Activated B cell treated with CpG ODN at 0.5 μM for 24 hours (primary cell): ENCODE measurements at regions not wholly inside any gene's neighbourhood (a gene's known extent, or its start where the extent isn't known, plus 50 kb on each side); places are given as distances from the start of the nearest gene placed in this dataset.

ENCODE experiments used
- ATAC-seq: fragments of 200-7000 bp; cut with Tn5 transposase; one replicate; pipeline ENCODE4 v1.10.0; 2021; ENCODE audit warnings: low read depth, mild to moderate bottlenecking, moderate library complexity
- CTCF ChIA-PET: fragments of 350-600 bp; sonication (Branson Sonifier 250); formaldehyde crosslinking; loops from one replicate; lab custom pipeline; 2021; ENCODE audit warnings: antibody characterized with exemption; lab: Charles Lee
- POLR2A ChIA-PET: fragments of 350-600 bp; sonication (Branson Sonifier 250); formaldehyde crosslinking; loops from one replicate; lab custom pipeline; 2021; ENCODE audit warnings: antibody characterized with exemption; lab: Charles Lee
- DNase-seq: peaks from one replicate; pipeline ENCODE4 v3.0.0; 2022
- H3K27ac Mint-ChIP-seq: one replicate; pipeline ENCODE4 v1.8.0; 2020; ENCODE audit warnings: mixed read lengths
- H3K27me3 Mint-ChIP-seq: one replicate; pipeline ENCODE4 v1.8.0; 2021; ENCODE audit warnings: mixed read lengths
- H3K36me3 Mint-ChIP-seq: one replicate; pipeline ENCODE4 v1.8.0; 2021; ENCODE audit warnings: low read depth, mixed read lengths
- H3K4me1 Mint-ChIP-seq: one replicate; pipeline ENCODE4 v1.8.0; 2021; ENCODE audit warnings: mixed read lengths
- H3K4me3 Mint-ChIP-seq: one replicate; pipeline ENCODE4 v1.8.0; 2020; ENCODE audit warnings: mild to moderate bottlenecking, mixed read lengths
- H3K9me3 Mint-ChIP-seq: one replicate; pipeline ENCODE4 v1.8.0; 2020; ENCODE audit warnings: mixed read lengths
- CTCF ChIP-seq: fragments of 200-600 bp; IDR thresholded peaks from one replicate; pipeline ENCODE4 v1.8.0; 2022; ENCODE audit warnings: antibody characterized with exemption, mild to moderate bottlenecking
- intact Hi-C: fragments of 100-400 bp; cut with micrococcal nuclease; formaldehyde crosslinking; loops from one replicate; pipeline ENCODE4 v1.15.1; 2024

GRCh38 chr13:74778087-74778486, 643.9 kb upstream of the KLF12 start:
- H3K27me3 Mint-ChIP-seq = no peaks in the 10 kb centered on the region
- CTCF ChIA-PET = no interaction called here
- intact Hi-C loops = no loop called here
- no peaks in the 10 kb centered on the region for H3K4me1 Mint-ChIP-seq
- POLR2A ChIA-PET = no interaction called here
- no peaks in the 10 kb centered on the region for H3K36me3 Mint-ChIP-seq
- H3K27ac Mint-ChIP-seq = no peak overlapping the region
- DNase-seq (no peak), ATAC-seq (no peak)
- no peaks in the 10 kb centered on the region for H3K9me3 Mint-ChIP-seq
- no peak overlapping the region for H3K4me3 Mint-ChIP-seq
- no peak for TF ChIP-seq CTCF

- ATAC-seq = no peak
- Mint-ChIP-seq H3K27ac (no peak overlapping the region), H3K4me3 (no peak overlapping the region), H3K9me3 (no peaks in the 10 kb centered on the region), H3K36me3 (no peaks in the 10 kb centered on the region), H3K4me1 (no peaks in the 10 kb centered on the region), H3K27me3 (no peaks in the 10 kb centered on the region)
- CTCF ChIA-PET = no interaction called here
- DNase-seq = no peak
- POLR2A ChIA-PET = no interaction called here
- TF ChIP-seq CTCF = no peak
- intact Hi-C loops = no loop called here
Observed at GRCh38 chr13:74774264-74774663, 640.1 kb upstream of the KLF12 start.

GRCh38 chr13:74773248-74773647, 639.0 kb upstream of the KLF12 start:
- TF ChIP-seq CTCF = no peak
- Mint-ChIP-seq H3K27ac (no peak overlapping the region), H3K27me3 (no peaks in the 10 kb centered on the region), H3K9me3 (no peaks in the 10 kb centered on the region), H3K36me3 (no peaks in the 10 kb centered on the region), H3K4me3 (no peak overlapping the region), H3K4me1 (no peaks in the 10 kb centered on the region)
- ATAC-seq = no peak
- intact Hi-C loops = no loop called here
- ChIA-PET CTCF (no interaction called here), POLR2A (no interaction called here)
- no peak for DNase-seq

GRCh38 chr13:74771964-74772363, 637.8 kb upstream of the KLF12 start:
- no peak overlapping the region for H3K27ac Mint-ChIP-seq
- intact Hi-C loops = no loop called here
- H3K9me3 Mint-ChIP-seq = no peaks in the 10 kb centered on the region
- no peak for DNase-seq
- ChIA-PET POLR2A (no interaction called here), CTCF (no interaction called here)
- H3K36me3 Mint-ChIP-seq = no peaks in the 10 kb centered on the region
- ATAC-seq = no peak
- no peak for TF ChIP-seq CTCF
- no peaks in the 10 kb centered on the region for H3K4me1 Mint-ChIP-seq
- no peaks in the 10 kb centered on the region for H3K27me3 Mint-ChIP-seq
- no peak overlapping the region for H3K4me3 Mint-ChIP-seq

- Mint-ChIP-seq H3K27ac (no peak overlapping the region), H3K36me3 (no peaks in the 10 kb centered on the region), H3K9me3 (no peaks in the 10 kb centered on the region), H3K27me3 (no peaks in the 10 kb centered on the region), H3K4me1 (no peaks in the 10 kb centered on the region), H3K4me3 (no peak overlapping the region)
- POLR2A ChIA-PET = no interaction called here
- no peak for TF ChIP-seq CTCF
- CTCF ChIA-PET = no interaction called here
- DNase-seq (no peak), ATAC-seq (no peak)
- intact Hi-C loops = no loop called here
Observed at GRCh38 chr13:74770361-74770760, 636.2 kb upstream of the KLF12 start.
